ENCODE measurements at regions not wholly inside any gene's neighbourhood (a gene's known extent, or its start where the extent isn't known, plus 50 kb on each side); places are given as distances from the start of the nearest gene placed in this dataset.
A peak's percentile ranks its signal among the peaks of the same experiment; 100 is the strongest.

- no peak for TF ChIP-seq EGR1 (IDR thresholded peaks at IDR 0.05)
- TF ChIP-seq REST (IDR thresholded peaks at IDR 0.05; ENCODE audit: low read depth) = no peak
- TF ChIP-seq CEBPB (IDR thresholded peaks at IDR 0.05) = peak; percentile 91
These were observed 64.9 kb upstream of the NRBF2 start for GRCh38 chr10:63068246-63068645.

- no peak for TF ChIP-seq REST (IDR thresholded peaks at IDR 0.05; ENCODE audit: low read depth)
These were observed 66.5 kb upstream of the NRBF2 start for GRCh38 chr10:63066606-63067005.

GRCh38 chr10:63064706-63065105 lies 68.4 kb upstream of the NRBF2 start:
- no peak for TF ChIP-seq RAD21 (IDR thresholded peaks at IDR 0.05; ENCODE audit: low read depth)
- no peak for TF ChIP-seq EGR1 (IDR thresholded peaks at IDR 0.05)
- TF ChIP-seq CREB1 (IDR thresholded peaks at IDR 0.05; ENCODE audit: low read depth) = no peak
- no peak for TF ChIP-seq TEAD4 (IDR thresholded peaks at IDR 0.05)
- TF ChIP-seq TCF12 (IDR thresholded peaks at IDR 0.05; ENCODE audit: low read depth) = no peak
- TF ChIP-seq NFIC (IDR thresholded peaks at IDR 0.05) = no peak
- TF ChIP-seq EP300 (IDR thresholded peaks at IDR 0.05; ENCODE audit: borderline replicate concordance) = no peak
- no peak for TF ChIP-seq TAF1 (IDR thresholded peaks at IDR 0.05; ENCODE audit: low read depth)
- TF ChIP-seq FOXM1 (IDR thresholded peaks at IDR 0.05; ENCODE audit: borderline replicate concordance, low read depth) = no peak
- TF ChIP-seq REST (IDR thresholded peaks at IDR 0.05; ENCODE audit: low read depth) = no peak
- no peak for TF ChIP-seq CEBPB (IDR thresholded peaks at IDR 0.05)
- TF ChIP-seq ZBTB7A (IDR thresholded peaks at IDR 0.05; ENCODE audit: low read depth) = no peak
- no peak for TF ChIP-seq MAX (IDR thresholded peaks at IDR 0.05)
- TF ChIP-seq USF1 (IDR thresholded peaks at IDR 0.05) = no peak
- no peak for TF ChIP-seq YY1 (IDR thresholded peaks at IDR 0.05; ENCODE audit: low read depth)

GRCh38 chr10:63058236-63058635 lies 74.9 kb upstream of the NRBF2 start:
- TF ChIP-seq CREB1 (IDR thresholded peaks at IDR 0.05; ENCODE audit: low read depth) (no peak), EP300 (IDR thresholded peaks at IDR 0.05; ENCODE audit: borderline replicate concordance) (no peak), TEAD4 (IDR thresholded peaks at IDR 0.05) (no peak), TAF1 (IDR thresholded peaks at IDR 0.05; ENCODE audit: low read depth) (no peak), CEBPB (IDR thresholded peaks at IDR 0.05) (no peak), RAD21 (IDR thresholded peaks at IDR 0.05; ENCODE audit: low read depth) (no peak), REST (IDR thresholded peaks at IDR 0.05; ENCODE audit: low read depth) (no peak), MAX (IDR thresholded peaks at IDR 0.05) (no peak)
